ENCODE measurements at regions not wholly inside any gene's neighbourhood (a gene's known extent, or its start where the extent isn't known, plus 50 kb on each side); places are given as distances from the start of the nearest gene placed in this dataset.

GRCh38 chr6:105587349-105588122 is 184.7 kb upstream of the PREP start:
- DNase-seq (ENCODE audit: low read depth), result no peak
- in situ Hi-C loops (cut with HindIII; ENCODE audit: low sequenced_read_pairs), result no loop called here
- H3K4me3 ChIP-seq (ENCODE audit: low read depth, low read length), result no peak overlapping the region
- TF ChIP-seq CTCF (IDR thresholded peaks at IDR 0.05; ENCODE audit: low read depth, low read length, missing control alignments), result no peak

GRCh38 chr6:105578179-105578707 is 175.4 kb upstream of the PREP start:
- no peak for TF ChIP-seq CTCF (IDR thresholded peaks at IDR 0.05; ENCODE audit: low read depth, low read length, missing control alignments)
- in situ Hi-C loops (cut with HindIII; ENCODE audit: low sequenced_read_pairs), result no loop called here
- DNase-seq (ENCODE audit: low read depth), result no peak
- H3K4me3 ChIP-seq (ENCODE audit: low read depth, low read length), result no peak overlapping the region

- in situ Hi-C loops (cut with HindIII; ENCODE audit: low sequenced_read_pairs), result no loop called here
- TF ChIP-seq CTCF (IDR thresholded peaks at IDR 0.05; ENCODE audit: low read depth, low read length, missing control alignments), result no peak
- no peak for DNase-seq (ENCODE audit: low read depth)
- H3K4me3 ChIP-seq (ENCODE audit: low read depth, low read length), result no peak overlapping the region
Observed at GRCh38 chr6:105573556-105573955, 170.7 kb upstream of the PREP start.

- in situ Hi-C loops (cut with HindIII; ENCODE audit: low sequenced_read_pairs), result no loop called here
- no peak for DNase-seq (ENCODE audit: low read depth)
- TF ChIP-seq CTCF (IDR thresholded peaks at IDR 0.05; ENCODE audit: low read depth, low read length, missing control alignments), result no peak
- H3K4me3 ChIP-seq (ENCODE audit: low read depth, low read length), result no peak overlapping the region
Observed at GRCh38 chr6:105573138-105573537, 170.3 kb upstream of the PREP start.

GRCh38 chr6:105570416-105570815 is 167.5 kb upstream of the PREP start:
- no peak overlapping the region for H3K4me3 ChIP-seq (ENCODE audit: low read depth, low read length)
- in situ Hi-C loops (cut with HindIII; ENCODE audit: low sequenced_read_pairs), result no loop called here
- DNase-seq (ENCODE audit: low read depth), result no peak
- TF ChIP-seq CTCF (IDR thresholded peaks at IDR 0.05; ENCODE audit: low read depth, low read length, missing control alignments), result no peak

GRCh38 chr6:105569706-105570105 is 166.8 kb upstream of the PREP start:
- TF ChIP-seq CTCF (IDR thresholded peaks at IDR 0.05; ENCODE audit: low read depth, low read length, missing control alignments), result no peak
- DNase-seq (ENCODE audit: low read depth), result no peak

More at GRCh38 chr6:105569706-105570105, 166.8 kb upstream of the PREP start:
- no peak overlapping the region for H3K4me3 ChIP-seq (ENCODE audit: low read depth, low read length)
- in situ Hi-C loops (cut with HindIII; ENCODE audit: low sequenced_read_pairs), result no loop called here
